ENCODE measurements at regions not wholly inside any gene's neighbourhood (a gene's known extent, or its start where the extent isn't known, plus 50 kb on each side); places are given as distances from the start of the nearest gene placed in this dataset.

DNA sequence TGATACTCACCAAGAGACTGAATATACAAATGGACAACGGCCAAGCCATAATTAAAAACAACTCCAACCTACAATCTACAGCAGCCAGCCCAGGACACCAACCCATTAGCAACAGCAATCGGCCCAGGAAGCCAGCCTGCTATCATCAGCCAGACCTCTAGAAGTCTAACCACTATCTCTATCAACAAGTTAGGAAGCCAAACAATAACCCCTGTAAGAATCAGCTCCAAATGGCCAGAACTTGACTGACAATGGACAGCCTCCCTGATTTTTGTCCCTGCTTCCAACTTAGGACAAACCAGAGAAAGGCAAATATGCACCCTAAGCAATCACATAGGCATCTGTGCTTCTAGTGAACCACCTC, 511.8 kb upstream of the JARID2 start:
- H3K4me3 Mint-ChIP-seq, result no peak overlapping the region
- H3K4me1 Mint-ChIP-seq, result peaks cover 36% of the 10 kb centered on the region
- no peak overlapping the region for H3K27ac Mint-ChIP-seq (ENCODE audit: unreplicated experiment)
- DNase-seq (ENCODE audit: low read depth, low spot score), result no peak
- H3K36me3 Mint-ChIP-seq (ENCODE audit: low read depth), result no peaks in the 10 kb centered on the region
- peaks cover 43% of the 10 kb centered on the region for H3K27me3 Mint-ChIP-seq (ENCODE audit: low read depth)
- no peak for TF ChIP-seq CTCF (conservative IDR thresholded peaks at IDR 0.05)
- H3K9me3 Mint-ChIP-seq, result peaks cover 3% of the 10 kb centered on the region

- peaks cover 32% of the 10 kb centered on the region for H3K4me1 Mint-ChIP-seq
- no peak for TF ChIP-seq CTCF (conservative IDR thresholded peaks at IDR 0.05)
- peaks cover 2% of the 10 kb centered on the region for H3K36me3 Mint-ChIP-seq (ENCODE audit: low read depth)
- no peak overlapping the region for H3K4me3 Mint-ChIP-seq
- DNase-seq (ENCODE audit: low read depth, low spot score), result no peak
- H3K27me3 Mint-ChIP-seq (ENCODE audit: low read depth), result peaks cover 43% of the 10 kb centered on the region
- H3K9me3 Mint-ChIP-seq, result peaks cover 3% of the 10 kb centered on the region
- H3K27ac Mint-ChIP-seq (ENCODE audit: unreplicated experiment), result no peak overlapping the region
Measured at GRCh38 chr6:14734416-14735340, 511.2 kb upstream of the JARID2 start.

DNA sequence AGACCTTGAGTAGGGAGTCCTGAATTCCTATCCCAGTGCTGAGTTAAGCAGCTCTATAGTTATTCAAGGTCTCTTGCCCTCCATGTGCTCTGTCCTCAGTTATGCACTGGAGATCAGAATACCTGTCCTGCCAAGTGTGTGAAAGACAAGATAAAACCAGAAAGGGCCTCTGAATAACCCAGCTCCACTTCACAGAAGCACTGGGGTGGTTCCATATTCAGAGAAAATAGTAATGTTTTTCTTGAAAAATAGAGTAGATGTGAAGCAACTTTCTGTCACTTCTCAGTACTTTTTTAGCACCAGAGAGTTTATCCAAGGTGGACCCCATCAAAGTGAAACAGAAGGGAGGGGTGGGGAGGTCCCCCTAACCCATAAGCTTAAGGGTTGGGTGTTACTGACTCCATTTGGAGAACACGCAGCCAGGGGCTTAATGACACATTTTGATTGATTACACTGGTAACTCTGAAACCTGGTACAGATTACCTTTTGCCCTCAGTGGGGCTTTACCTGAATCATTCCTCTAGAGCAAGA, 509.8 kb upstream of the JARID2 start:
- Mint-ChIP-seq H3K27ac (ENCODE audit: unreplicated experiment) (no peak overlapping the region), H3K36me3 (ENCODE audit: low read depth) (peaks cover 6% of the 10 kb centered on the region), H3K9me3 (peaks cover 7% of the 10 kb centered on the region), H3K4me3 (no peak overlapping the region), H3K27me3 (ENCODE audit: low read depth) (peaks cover 37% of the 10 kb centered on the region), H3K4me1 (peaks cover 22% of the 10 kb centered on the region)
- no peak for TF ChIP-seq CTCF (conservative IDR thresholded peaks at IDR 0.05)
- DNase-seq (ENCODE audit: low read depth, low spot score), result no peak

DNA sequence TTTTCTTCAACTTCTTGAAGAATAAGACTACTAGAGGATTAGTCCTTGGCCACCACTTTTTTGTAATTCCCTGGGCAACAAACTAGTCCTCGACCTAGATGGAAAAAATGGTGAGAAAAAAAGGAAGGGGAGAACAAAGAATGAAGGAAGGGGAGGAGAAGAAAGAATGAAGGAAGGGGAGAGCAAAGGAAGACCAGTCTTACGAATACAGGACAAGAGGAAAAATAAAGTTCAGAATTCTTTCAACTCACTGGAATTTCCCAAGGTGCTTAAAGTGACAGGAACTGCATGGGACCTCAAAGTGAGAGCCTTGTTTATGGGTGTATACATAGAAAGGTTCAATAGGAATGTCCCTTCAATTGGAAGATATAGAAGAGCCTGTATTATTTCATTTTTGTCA, 509.3 kb upstream of the JARID2 start:
- Mint-ChIP-seq H3K36me3 (ENCODE audit: low read depth) (peaks cover 6% of the 10 kb centered on the region), H3K4me1 (peaks cover 22% of the 10 kb centered on the region), H3K4me3 (no peak overlapping the region), H3K9me3 (peaks cover 9% of the 10 kb centered on the region), H3K27ac (ENCODE audit: unreplicated experiment) (no peak overlapping the region), H3K27me3 (ENCODE audit: low read depth) (peaks cover 32% of the 10 kb centered on the region)
- TF ChIP-seq CTCF (conservative IDR thresholded peaks at IDR 0.05), result no peak
- DNase-seq (ENCODE audit: low read depth, low spot score), result no peak

GRCh38 chr6:14738497-14738896, 507.4 kb upstream of the JARID2 start:
- Mint-ChIP-seq H3K4me1 (peaks cover 9% of the 10 kb centered on the region), H3K36me3 (ENCODE audit: low read depth) (peaks cover 6% of the 10 kb centered on the region), H3K27me3 (ENCODE audit: low read depth) (peaks cover 14% of the 10 kb centered on the region), H3K9me3 (peaks cover 9% of the 10 kb centered on the region), H3K27ac (ENCODE audit: unreplicated experiment) (no peak overlapping the region), H3K4me3 (no peak overlapping the region)
- no peak for DNase-seq (ENCODE audit: low read depth, low spot score)
- no peak for TF ChIP-seq CTCF (conservative IDR thresholded peaks at IDR 0.05)
